Mesothelial cell of epicardium (in vitro differentiated cells): ENCODE measurements at regions not wholly inside any gene's neighbourhood (a gene's known extent, or its start where the extent isn't known, plus 50 kb on each side); places are given as distances from the start of the nearest gene placed in this dataset.

ENCODE experiments used
- DNase-seq, 2 experiments: peaks; one replicate each; pipeline ENCODE4 v3.0.0; 2021; ENCODE audit warnings: low spot score in 2 of 2; ENCODE audit not compliant: unreplicated experiment in 2 of 2
- H3K27ac Mint-ChIP-seq: 2 replicates; pipeline ENCODE4 v1.8.0; 2021; ENCODE audit warnings: mixed read lengths
- H3K27me3 Mint-ChIP-seq: 2 replicates; pipeline ENCODE4 v1.8.0; 2021; ENCODE audit warnings: low read depth, mixed read lengths
- H3K36me3 Mint-ChIP-seq: 2 replicates; pipeline ENCODE4 v1.8.0; 2021; ENCODE audit warnings: mixed read lengths
- H3K4me1 Mint-ChIP-seq: 2 replicates; pipeline ENCODE4 v1.8.0; 2021; ENCODE audit warnings: mixed read lengths
- H3K4me3 Mint-ChIP-seq: 2 replicates; pipeline ENCODE4 v1.8.0; 2021; ENCODE audit warnings: mild to moderate bottlenecking, moderate library complexity, mixed read lengths
- H3K9me3 Mint-ChIP-seq: 2 replicates; pipeline ENCODE4 v1.8.0; 2021; ENCODE audit warnings: mixed read lengths
- CTCF ChIP-seq: fragments of 200-600 bp; sonication (generic); IDR thresholded peaks from one replicate; pipeline ENCODE4 v1.5.0; 2021; ENCODE audit warnings: antibody characterized with exemption; ENCODE audit not compliant: unreplicated experiment

- Mint-ChIP-seq H3K4me1 (no peaks in the 10 kb centered on the region), H3K27ac (no peak overlapping the region), H3K36me3 (no peaks in the 10 kb centered on the region), H3K4me3 (no peak overlapping the region), H3K27me3 (peaks cover 11% of the 10 kb centered on the region), H3K9me3 (peaks cover 8% of the 10 kb centered on the region)
- no peak for DNase-seq
- no peak for TF ChIP-seq CTCF
These were observed 340.3 kb downstream of the BRINP2 start for GRCh38 chr1:177511036-177511435.

GRCh38 chr1:177505905-177506590, 335.3 kb downstream of the BRINP2 start:
- H3K27me3 Mint-ChIP-seq = no peaks in the 10 kb centered on the region
- no peaks in the 10 kb centered on the region for H3K36me3 Mint-ChIP-seq
- H3K27ac Mint-ChIP-seq = no peak overlapping the region
- no peak for DNase-seq
- no peak overlapping the region for H3K4me3 Mint-ChIP-seq
- no peak for TF ChIP-seq CTCF
- peaks cover 9% of the 10 kb centered on the region for H3K9me3 Mint-ChIP-seq
- H3K4me1 Mint-ChIP-seq = no peaks in the 10 kb centered on the region

GRCh38 chr1:177495878-177496277, 325.1 kb downstream of the BRINP2 start:
- no peaks in the 10 kb centered on the region for H3K27me3 Mint-ChIP-seq
- no peak for TF ChIP-seq CTCF
- H3K4me3 Mint-ChIP-seq = no peak overlapping the region
- H3K4me1 Mint-ChIP-seq = no peaks in the 10 kb centered on the region
- peaks cover 46% of the 10 kb centered on the region for H3K9me3 Mint-ChIP-seq
- H3K36me3 Mint-ChIP-seq = no peaks in the 10 kb centered on the region
- DNase-seq = no peak
- H3K27ac Mint-ChIP-seq = no peak overlapping the region

GRCh38 chr1:177490786-177491185, 320.0 kb downstream of the BRINP2 start:
- no peak overlapping the region for H3K4me3 Mint-ChIP-seq
- no peak for TF ChIP-seq CTCF
- no peak overlapping the region for H3K27ac Mint-ChIP-seq
- H3K9me3 Mint-ChIP-seq = peaks cover 3% of the 10 kb centered on the region
- H3K36me3 Mint-ChIP-seq = no peaks in the 10 kb centered on the region
- peaks cover 11% of the 10 kb centered on the region for H3K4me1 Mint-ChIP-seq
- H3K27me3 Mint-ChIP-seq = peaks cover 7% of the 10 kb centered on the region
- no peak for DNase-seq

- no peak for TF ChIP-seq CTCF
- no peaks in the 10 kb centered on the region for H3K36me3 Mint-ChIP-seq
- H3K4me1 Mint-ChIP-seq = peaks cover 11% of the 10 kb centered on the region
- peaks cover 9% of the 10 kb centered on the region for H3K27me3 Mint-ChIP-seq
- H3K9me3 Mint-ChIP-seq = peaks cover 3% of the 10 kb centered on the region
- H3K4me3 Mint-ChIP-seq = no peak overlapping the region
- no peak for DNase-seq
- H3K27ac Mint-ChIP-seq = no peak overlapping the region
These were observed 319.4 kb downstream of the BRINP2 start for GRCh38 chr1:177490036-177490639.
